ENCODE measurements at regions not wholly inside any gene's neighbourhood (a gene's known extent, or its start where the extent isn't known, plus 50 kb on each side); places are given as distances from the start of the nearest gene placed in this dataset.

DNA sequence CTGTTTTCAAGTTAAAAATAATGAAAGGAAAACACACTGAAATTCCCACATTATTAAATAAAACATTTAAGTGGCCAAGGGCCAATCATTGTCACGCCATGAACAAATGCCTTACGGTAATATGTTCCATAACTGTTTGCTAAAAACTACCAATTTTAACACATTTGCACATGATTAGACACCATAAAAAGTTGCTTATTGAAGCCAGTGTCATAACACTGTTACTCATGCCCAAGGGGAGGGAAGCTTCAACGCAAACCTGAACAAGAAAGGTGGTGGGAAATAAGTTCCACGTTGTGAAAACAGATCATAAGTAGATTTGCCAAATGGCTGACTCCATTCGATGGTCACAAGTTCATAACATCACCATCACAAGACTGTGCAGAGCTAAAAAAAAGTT is 739.3 kb upstream of the FAM241A start:
- H3K4me2 ChIP-seq: no peak overlapping the region
- POLR2A ChIA-PET: no interaction called here
- DNase-seq (ENCODE audit: low read depth in 1 of 2, low spot score in 1 of 2) (no peak), FAIRE-seq (no peak), ATAC-seq (no peak)
- CTCF ChIA-PET: no interaction called here
- WGBS (ENCODE audit: missing lambda C conversion rate): 30% methylated on average over 5 of the region's 5 CpGs
- H3K9me3 ChIP-seq: no peaks in the 10 kb centered on the region
- no peaks in the 10 kb centered on the region for H3K4me1 ChIP-seq
- no peak overlapping the region for H3K4me3 ChIP-seq
- no peak overlapping the region for H3K27ac ChIP-seq
- TF ChIP-seq ZNF302 (CRISPR knock-in tag; IDR thresholded peaks at IDR 0.05): no peak
- TF ChIP-seq HOXB13 (CRISPR knock-in tag; IDR thresholded peaks at IDR 0.05; ENCODE audit: low read depth): no peak
- TF ChIP-seq, protein P1, sequence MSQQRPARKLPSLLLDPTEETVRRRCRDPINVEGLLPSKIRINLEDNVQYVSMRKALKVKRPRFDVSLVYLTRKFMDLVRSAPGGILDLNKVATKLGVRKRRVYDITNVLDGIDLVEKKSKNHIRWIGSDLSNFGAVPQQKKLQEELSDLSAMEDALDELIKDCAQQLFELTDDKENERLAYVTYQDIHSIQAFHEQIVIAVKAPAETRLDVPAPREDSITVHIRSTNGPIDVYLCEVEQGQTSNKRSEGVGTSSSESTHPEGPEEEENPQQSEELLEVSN (IDR thresholded peaks at IDR 0.05; ENCODE audit: borderline replicate concordance, low read depth): no peak
- TF ChIP-seq ZC3H11A (IDR thresholded peaks at IDR 0.05): no peak
- TF ChIP-seq HOXA7 (CRISPR knock-in tag; IDR thresholded peaks at IDR 0.05): no peak
- TF ChIP-seq KDM5A (IDR thresholded peaks at IDR 0.05): no peak
- TF ChIP-seq TFCP2L1 (CRISPR knock-in tag; IDR thresholded peaks at IDR 0.05): no peak
- TF ChIP-seq RAD21 (conservative IDR thresholded peaks at IDR 0.05 in 1 of 2, IDR thresholded peaks at IDR 0.05 in 1 of 2): no peak
- no peak for TF ChIP-seq POLR2AphosphoS2 (conservative IDR thresholded peaks at IDR 0.05; ENCODE audit: low read length)
- no peak for TF ChIP-seq RCOR1 (IDR thresholded peaks at IDR 0.05; ENCODE audit: low read depth, low read length)
- TF ChIP-seq CBX8 (IDR thresholded peaks at IDR 0.05): no peak
- no peak for TF ChIP-seq EP300 (IDR thresholded peaks at IDR 0.05)
- TF ChIP-seq, protein P2, sequence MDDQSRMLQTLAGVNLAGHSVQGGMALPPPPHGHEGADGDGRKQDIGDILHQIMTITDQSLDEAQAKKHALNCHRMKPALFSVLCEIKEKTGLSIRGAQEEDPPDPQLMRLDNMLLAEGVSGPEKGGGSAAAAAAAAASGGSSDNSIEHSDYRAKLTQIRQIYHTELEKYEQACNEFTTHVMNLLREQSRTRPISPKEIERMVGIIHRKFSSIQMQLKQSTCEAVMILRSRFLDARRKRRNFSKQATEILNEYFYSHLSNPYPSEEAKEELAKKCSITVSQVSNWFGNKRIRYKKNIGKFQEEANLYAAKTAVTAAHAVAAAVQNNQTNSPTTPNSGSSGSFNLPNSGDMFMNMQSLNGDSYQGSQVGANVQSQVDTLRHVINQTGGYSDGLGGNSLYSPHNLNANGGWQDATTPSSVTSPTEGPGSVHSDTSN (IDR thresholded peaks at IDR 0.05): no peak
- no peak for TF ChIP-seq ZSCAN20 (CRISPR knock-in tag; IDR thresholded peaks at IDR 0.05)
- TF ChIP-seq ESRRA (IDR thresholded peaks at IDR 0.05; ENCODE audit: borderline replicate concordance, low read length): no peak
- TF ChIP-seq HOXB5 (CRISPR knock-in tag; IDR thresholded peaks at IDR 0.05): no peak

DNA sequence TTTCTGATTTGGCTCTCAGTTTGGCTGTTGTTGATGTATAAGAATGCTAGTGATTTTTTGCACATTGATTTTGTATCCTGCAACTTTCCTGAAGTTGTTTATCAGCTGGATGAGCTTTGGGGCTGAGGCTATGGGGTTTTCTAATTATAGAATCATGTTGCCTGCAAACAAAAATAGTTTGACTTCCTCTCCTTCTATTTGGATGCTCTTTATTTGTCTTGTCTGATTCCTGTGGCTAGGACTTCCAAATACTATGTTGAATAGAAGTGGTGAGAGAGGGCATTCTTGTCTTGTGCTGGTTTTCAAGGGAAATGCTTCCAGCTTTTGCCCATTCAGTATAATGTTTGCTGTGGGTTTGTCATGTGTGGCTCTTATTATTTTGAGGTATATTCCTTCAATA is 734.7 kb upstream of the FAM241A start:
- no peak overlapping the region for H3K27ac ChIP-seq
- DNase-seq (ENCODE audit: low read depth in 1 of 2, low spot score in 1 of 2) (no peak), ATAC-seq (no peak), FAIRE-seq (no peak)
- no peak overlapping the region for H3K4me3 ChIP-seq
- CTCF ChIA-PET: no interaction called here
- no peaks in the 10 kb centered on the region for H3K4me1 ChIP-seq
- TF ChIP-seq NFE2L2 (conservative IDR thresholded peaks at IDR 0.05; ENCODE audit: low read length): no peak
- TF ChIP-seq, protein P3, sequence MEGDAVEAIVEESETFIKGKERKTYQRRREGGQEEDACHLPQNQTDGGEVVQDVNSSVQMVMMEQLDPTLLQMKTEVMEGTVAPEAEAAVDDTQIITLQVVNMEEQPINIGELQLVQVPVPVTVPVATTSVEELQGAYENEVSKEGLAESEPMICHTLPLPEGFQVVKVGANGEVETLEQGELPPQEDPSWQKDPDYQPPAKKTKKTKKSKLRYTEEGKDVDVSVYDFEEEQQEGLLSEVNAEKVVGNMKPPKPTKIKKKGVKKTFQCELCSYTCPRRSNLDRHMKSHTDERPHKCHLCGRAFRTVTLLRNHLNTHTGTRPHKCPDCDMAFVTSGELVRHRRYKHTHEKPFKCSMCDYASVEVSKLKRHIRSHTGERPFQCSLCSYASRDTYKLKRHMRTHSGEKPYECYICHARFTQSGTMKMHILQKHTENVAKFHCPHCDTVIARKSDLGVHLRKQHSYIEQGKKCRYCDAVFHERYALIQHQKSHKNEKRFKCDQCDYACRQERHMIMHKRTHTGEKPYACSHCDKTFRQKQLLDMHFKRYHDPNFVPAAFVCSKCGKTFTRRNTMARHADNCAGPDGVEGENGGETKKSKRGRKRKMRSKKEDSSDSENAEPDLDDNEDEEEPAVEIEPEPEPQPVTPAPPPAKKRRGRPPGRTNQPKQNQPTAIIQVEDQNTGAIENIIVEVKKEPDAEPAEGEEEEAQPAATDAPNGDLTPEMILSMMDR (IDR thresholded peaks at IDR 0.05): no peak
- TF ChIP-seq, protein P1 (IDR thresholded peaks at IDR 0.05; ENCODE audit: borderline replicate concordance, low read depth): no peak
- no peak for TF ChIP-seq ZNF302 (CRISPR knock-in tag; IDR thresholded peaks at IDR 0.05)
- no peak for TF ChIP-seq ZFP36 (IDR thresholded peaks at IDR 0.05; ENCODE audit: borderline replicate concordance, partially characterized antibody)
- TF ChIP-seq, protein P4, sequence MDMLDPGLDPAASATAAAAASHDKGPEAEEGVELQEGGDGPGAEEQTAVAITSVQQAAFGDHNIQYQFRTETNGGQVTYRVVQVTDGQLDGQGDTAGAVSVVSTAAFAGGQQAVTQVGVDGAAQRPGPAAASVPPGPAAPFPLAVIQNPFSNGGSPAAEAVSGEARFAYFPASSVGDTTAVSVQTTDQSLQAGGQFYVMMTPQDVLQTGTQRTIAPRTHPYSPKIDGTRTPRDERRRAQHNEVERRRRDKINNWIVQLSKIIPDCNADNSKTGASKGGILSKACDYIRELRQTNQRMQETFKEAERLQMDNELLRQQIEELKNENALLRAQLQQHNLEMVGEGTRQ (IDR thresholded peaks at IDR 0.05): no peak
- no peak for TF ChIP-seq SMC3 (IDR thresholded peaks at IDR 0.05)
- TF ChIP-seq, protein P5, sequence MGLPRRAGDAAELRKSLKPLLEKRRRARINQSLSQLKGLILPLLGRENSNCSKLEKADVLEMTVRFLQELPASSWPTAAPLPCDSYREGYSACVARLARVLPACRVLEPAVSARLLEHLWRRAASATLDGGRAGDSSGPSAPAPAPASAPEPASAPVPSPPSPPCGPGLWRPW (IDR thresholded peaks at IDR 0.05): no peak
- TF ChIP-seq CHD2 (IDR thresholded peaks at IDR 0.05; ENCODE audit: low read length, partially characterized antibody): no peak
- no peak for TF ChIP-seq RNF2 (IDR thresholded peaks at IDR 0.05; ENCODE audit: borderline replicate concordance, low read depth)
- no peak for TF ChIP-seq CEBPB (IDR thresholded peaks at IDR 0.05)
- TF ChIP-seq POLR2A (IDR thresholded peaks at IDR 0.05; ENCODE audit: low read length): no peak
- no peak for TF ChIP-seq RARB (CRISPR knock-in tag; IDR thresholded peaks at IDR 0.05)
- TF ChIP-seq, protein P2 (IDR thresholded peaks at IDR 0.05): no peak
- TF ChIP-seq, protein P6, sequence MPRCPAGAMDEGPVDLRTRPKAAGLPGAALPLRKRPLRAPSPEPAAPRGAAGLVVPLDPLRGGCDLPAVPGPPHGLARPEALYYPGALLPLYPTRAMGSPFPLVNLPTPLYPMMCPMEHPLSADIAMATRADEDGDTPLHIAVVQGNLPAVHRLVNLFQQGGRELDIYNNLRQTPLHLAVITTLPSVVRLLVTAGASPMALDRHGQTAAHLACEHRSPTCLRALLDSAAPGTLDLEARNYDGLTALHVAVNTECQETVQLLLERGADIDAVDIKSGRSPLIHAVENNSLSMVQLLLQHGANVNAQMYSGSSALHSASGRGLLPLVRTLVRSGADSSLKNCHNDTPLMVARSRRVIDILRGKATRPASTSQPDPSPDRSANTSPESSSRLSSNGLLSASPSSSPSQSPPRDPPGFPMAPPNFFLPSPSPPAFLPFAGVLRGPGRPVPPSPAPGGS (IDR thresholded peaks at IDR 0.05): no peak
- no peak for TF ChIP-seq KDM1A (IDR thresholded peaks at IDR 0.05; ENCODE audit: low read depth)
- TF ChIP-seq, protein P7, sequence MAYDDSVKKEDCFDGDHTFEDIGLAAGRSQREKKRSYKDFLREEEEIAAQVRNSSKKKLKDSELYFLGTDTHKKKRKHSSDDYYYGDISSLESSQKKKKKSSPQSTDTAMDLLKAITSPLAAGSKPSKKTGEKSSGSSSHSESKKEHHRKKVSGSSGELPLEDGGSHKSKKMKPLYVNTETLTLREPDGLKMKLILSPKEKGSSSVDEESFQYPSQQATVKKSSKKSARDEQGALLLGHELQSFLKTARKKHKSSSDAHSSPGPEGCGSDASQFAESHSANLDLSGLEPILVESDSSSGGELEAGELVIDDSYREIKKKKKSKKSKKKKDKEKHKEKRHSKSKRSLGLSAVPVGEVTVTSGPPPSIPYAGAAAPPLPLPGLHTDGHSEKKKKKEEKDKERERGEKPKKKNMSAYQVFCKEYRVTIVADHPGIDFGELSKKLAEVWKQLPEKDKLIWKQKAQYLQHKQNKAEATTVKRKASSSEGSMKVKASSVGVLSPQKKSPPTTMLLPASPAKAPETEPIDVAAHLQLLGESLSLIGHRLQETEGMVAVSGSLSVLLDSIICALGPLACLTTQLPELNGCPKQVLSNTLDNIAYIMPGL (CRISPR knock-in tag; IDR thresholded peaks at IDR 0.05; ENCODE audit: borderline replicate concordance): no peak
- no peak for TF ChIP-seq HEYL (CRISPR knock-in tag; IDR thresholded peaks at IDR 0.05)
- H3K9me3 ChIP-seq: no peaks in the 10 kb centered on the region
- no peak overlapping the region for H3K4me2 ChIP-seq
- POLR2A ChIA-PET: no interaction called here
